A549 (cell line): ENCODE measurements at regions not wholly inside any gene's neighbourhood (a gene's known extent, or its start where the extent isn't known, plus 50 kb on each side); places are given as distances from the start of the nearest gene placed in this dataset.

Source experiments
- ATAC-seq, 2 experiments: fragments of 200-7000 bp in 1 of 2; fragments of >200 bp in 1 of 2; cut with Nextera tagmentation in 1 of 2; cut with Tn5 transposase in 1 of 2; 3 replicates each; pipeline versions ENCODE4 v1.8.0 to v1.9.1; 2018 to 2020; ENCODE audit warnings: mild to moderate bottlenecking in 1 of 2, moderate library complexity in 1 of 2
- CTCF ChIA-PET: fragments of 300-600 bp; sonication (Branson Sonifier 250); formaldehyde crosslinking; extraction: SDS; loops from one replicate; lab custom pipeline; 2021; ENCODE audit warnings: antibody characterized with exemption, inconsistent platforms; lab: Yijun Ruan, JAX
- POLR2A ChIA-PET: fragments of 350-600 bp; formaldehyde crosslinking; extraction: SDS; loops from one replicate; lab custom pipeline; 2021; ENCODE audit warnings: antibody characterized with exemption, inconsistent platforms; lab: Yijun Ruan, JAX
- DNase-seq, 2 experiments: peaks; one replicate each; pipeline versions ENCODE4 v3.0.0 to v3.0.0-alpha.2; 2011 to 2016; ENCODE audit warnings: low read depth in 1 of 2, low spot score in 1 of 2
- FAIRE-seq: peaks from 2 replicates; lab custom pipeline; 2011; peaks lifted over from hg19 to GRCh38; lab: Jason Lieb, UNC
- H3K27ac ChIP-seq, 2 experiments: fragments of >200 bp; sonication (Bioruptor Twin); formaldehyde crosslinking; 3 replicates each; pipeline ENCODE4 v1.5.1; 2016 to 2017
- H3K4me1 ChIP-seq: fragments of >200 bp; sonication (Bioruptor Twin); formaldehyde crosslinking; 3 replicates; pipeline ENCODE4 v1.6.1; 2016
- H3K4me2 ChIP-seq: fragments of >200 bp; sonication (Bioruptor Twin); formaldehyde crosslinking; 3 replicates; pipeline ENCODE4 v1.6.1; 2016
- H3K4me3 ChIP-seq: fragments of >200 bp; sonication (Bioruptor Twin); formaldehyde crosslinking; 3 replicates; pipeline ENCODE4 v1.5.1; 2016
- H3K9me3 ChIP-seq: fragments of >200 bp; sonication (Bioruptor Twin); formaldehyde crosslinking; 3 replicates; pipeline ENCODE4 v1.6.1; 2016
- ATOH8 ChIP-seq: fragments of 250-450 bp; sonication (Bioruptor Pico); IDR thresholded peaks from 2 replicates; pipeline ENCODE4 v1.5.0; 2020; ENCODE audit warnings: low read depth, mild to moderate bottlenecking, moderate library complexity
- BCL3 ChIP-seq: fragments of >200 bp; sonication (Bioruptor Twin); formaldehyde crosslinking; IDR thresholded peaks from 3 replicates; pipeline ENCODE4 v1.6.1; 2016
- CBX2 ChIP-seq: fragments of 200-600 bp; sonication (generic); IDR thresholded peaks from 2 replicates; pipeline ENCODE4 v1.6.1; 2016; ENCODE audit warnings: low read depth, mild to moderate bottlenecking, borderline replicate concordance
- CBX8 ChIP-seq: fragments of 200-600 bp; sonication (generic); IDR thresholded peaks from 2 replicates; pipeline ENCODE4 v1.6.1; 2016
- CHD2 ChIP-seq: fragments of 150-350 bp; IDR thresholded peaks from 2 replicates; pipeline ENCODE4 v1.6.1; 2014; ENCODE audit warnings: low read length; ENCODE audit not compliant: partially characterized antibody
- CHD4 ChIP-seq: fragments of 200-600 bp; sonication (generic); IDR thresholded peaks from 2 replicates; pipeline ENCODE4 v1.6.1; 2016; ENCODE audit warnings: antibody characterized with exemption, mild to moderate bottlenecking, borderline replicate concordance
- E2F6 ChIP-seq: IDR thresholded peaks from 2 replicates; pipeline ENCODE4 v1.6.1; 2012; ENCODE audit warnings: low read depth, borderline replicate concordance
- EHF ChIP-seq: fragments of 250-450 bp; sonication (Bioruptor Pico); IDR thresholded peaks from 2 replicates; pipeline ENCODE4 v1.5.0; 2020; ENCODE audit warnings: mild to moderate bottlenecking
- EP300 ChIP-seq, 2 experiments: fragments of >200 bp; sonication (Bioruptor Twin); formaldehyde crosslinking; IDR thresholded peaks; 2 replicates in 1 of 2; 3 replicates in 1 of 2; pipeline ENCODE4 v1.6.1; 2016 to 2017
- FOSB ChIP-seq: fragments of 250-450 bp; sonication (Bioruptor Pico); IDR thresholded peaks from 2 replicates; pipeline ENCODE4 v1.5.0; 2020; ENCODE audit warnings: mild to moderate bottlenecking, moderate library complexity
- FOSL2 ChIP-seq, 2 experiments: fragments of 450-650 bp in 1 of 2; fragments of >200 bp in 1 of 2; sonication (Bioruptor Twin) in 1 of 2; formaldehyde crosslinking; IDR thresholded peaks; 2 replicates each; pipeline versions ENCODE4 v1.5.0 to v1.6.1; 2016 to 2020; ENCODE audit warnings: mild to moderate bottlenecking in 1 of 2, moderate library complexity in 1 of 2
- FOXS1 ChIP-seq: fragments of 250-450 bp; sonication (Bioruptor Pico); IDR thresholded peaks from 2 replicates; pipeline ENCODE4 v1.5.0; 2020; ENCODE audit warnings: mild to moderate bottlenecking, moderate library complexity
- JUN ChIP-seq, 2 experiments: fragments of >200 bp; sonication (Bioruptor Twin); formaldehyde crosslinking; IDR thresholded peaks; 2 replicates in 1 of 2; 3 replicates in 1 of 2; pipeline ENCODE4 v1.6.1; 2016 to 2017
- MAZ ChIP-seq: fragments of 150-350 bp; IDR thresholded peaks from 2 replicates; pipeline ENCODE4 v1.6.1; 2014; ENCODE audit warnings: antibody characterized with exemption, low read depth, low read length, borderline replicate concordance
- MYC ChIP-seq: IDR thresholded peaks from 2 replicates; pipeline ENCODE4 v1.6.1; 2012; ENCODE audit warnings: mild to moderate bottlenecking, inconsistent platforms, low read length, improper control_type of control experiment, borderline replicate concordance
- NFE2L2 ChIP-seq: fragments of 150-350 bp; conservative IDR thresholded peaks from 2 replicates; pipeline ENCODE4 v1.6.1; 2014; ENCODE audit warnings: low read length
- NPAS2 ChIP-seq: fragments of 250-450 bp; sonication (Bioruptor Pico); IDR thresholded peaks from 2 replicates; pipeline ENCODE4 v1.8.0; 2022; ENCODE audit warnings: mild to moderate bottlenecking, moderate library complexity, borderline replicate concordance
- NR3C1 ChIP-seq: fragments of >200 bp; sonication (Bioruptor Twin); formaldehyde crosslinking; IDR thresholded peaks from 3 replicates; pipeline ENCODE4 v1.6.1; 2017
- RCOR1 ChIP-seq: fragments of 150-350 bp; IDR thresholded peaks from 2 replicates; pipeline ENCODE4 v1.6.1; 2014; ENCODE audit warnings: antibody characterized with exemption, low read length, low read depth
- REST ChIP-seq: fragments of 200-600 bp; sonication (generic); IDR thresholded peaks from 2 replicates; pipeline ENCODE4 v1.6.1; 2016; ENCODE audit warnings: antibody characterized with exemption, mild to moderate bottlenecking, moderate library complexity
- RNF2 ChIP-seq: fragments of 200-600 bp; sonication (generic); IDR thresholded peaks from 2 replicates; pipeline ENCODE4 v1.6.1; 2016; ENCODE audit warnings: low read depth, mild to moderate bottlenecking, antibody characterized with exemption, moderate library complexity, borderline replicate concordance
- SREBF2 ChIP-seq: fragments of 450-650 bp; IDR thresholded peaks from 2 replicates; pipeline ENCODE4 v1.6.1; 2014; ENCODE audit warnings: mild to moderate bottlenecking, moderate library complexity
- TFCP2L1 ChIP-seq: fragments of 250-450 bp; sonication (Bioruptor Pico); IDR thresholded peaks from 2 replicates; pipeline ENCODE4 v1.5.0; 2021; ENCODE audit warnings: mild to moderate bottlenecking
- USF2 ChIP-seq: fragments of 450-650 bp; IDR thresholded peaks from 2 replicates; pipeline ENCODE4 v1.6.1; 2014; ENCODE audit warnings: antibody characterized with exemption
- ZFP36 ChIP-seq: fragments of 450-650 bp; IDR thresholded peaks from 2 replicates; pipeline ENCODE4 v1.6.1; 2014; ENCODE audit warnings: borderline replicate concordance; ENCODE audit not compliant: partially characterized antibody
- ZNF302 ChIP-seq: fragments of 250-450 bp; sonication (Bioruptor Pico); IDR thresholded peaks from 2 replicates; pipeline ENCODE4 v1.9.0; 2021; ENCODE audit warnings: inconsistent platforms, mild to moderate bottlenecking, moderate library complexity
- WGBS: methylation state at CpG from one replicate; pipeline ENCODE4 v1.1.6; 2017; ENCODE audit errors: missing lambda C conversion rate; 5-methylcytosine and 5-hydroxymethylcytosine counted together

- WGBS: 29% methylated on average over 9 of the region's 9 CpGs
- CTCF ChIA-PET: interaction anchor here (0.6 to 2.0 kb wide), 2 partner anchors 13 to 49 kb away, joined by 3 to 6 read pairs; no protein-coding TSS in a partner anchor
- no peak for DNase-seq
These were observed 209.5 kb upstream of the SNX2 start for GRCh38 chr5:122565331-122565730.

GRCh38 chr5:122576256-122577016, 198.4 kb upstream of the SNX2 start:
- WGBS: 33% methylated on average over 3 of the region's 3 CpGs
- H3K9me3 ChIP-seq: no peaks in the 10 kb centered on the region
- CTCF ChIA-PET: interaction anchor here (1.1 kb wide), 1 partner anchor 9 kb away, joined by 4 read pairs; no protein-coding TSS in a partner anchor

More at GRCh38 chr5:122565331-122565730, 209.5 kb upstream of the SNX2 start:
- H3K4me1 ChIP-seq: no peaks in the 10 kb centered on the region
- ATAC-seq (no peak), FAIRE-seq (no peak)
- POLR2A ChIA-PET: no interaction called here
- no peaks in the 10 kb centered on the region for H3K9me3 ChIP-seq
- TF ChIP-seq CBX2 (no peak), NR3C1 (no peak), BCL3 (no peak), ZNF302 (CRISPR knock-in tag) (no peak), ATOH8 (CRISPR knock-in tag) (no peak), SREBF2 (no peak), MAZ (no peak), CBX8 (no peak), CHD4 (no peak), RNF2 (no peak), EHF (CRISPR knock-in tag) (no peak), E2F6 (no peak), JUN (IDR thresholded peaks at IDR 0.05) (no peak)
- no peak overlapping the region for H3K27ac ChIP-seq
- H3K4me2 ChIP-seq: no peak overlapping the region
- H3K4me3 ChIP-seq: no peak overlapping the region

GRCh38 chr5:122581629-122582028, 193.3 kb upstream of the SNX2 start:
- Histone ChIP-seq H3K9me3 (no peaks in the 10 kb centered on the region), H3K4me1 (no peaks in the 10 kb centered on the region), H3K4me2 (no peak overlapping the region), H3K27ac (no peak overlapping the region), H3K4me3 (no peak overlapping the region)
- WGBS: 41% methylated on average over 7 of the region's 7 CpGs
- ChIA-PET POLR2A (no interaction called here), CTCF (no interaction called here)
- DNase-seq (no peak), ATAC-seq (peak in 1 of 2 experiments; percentile 23; a peak in 2 of 6 replicates), FAIRE-seq (no peak)
- TF ChIP-seq CHD2 (no peak), REST (no peak), E2F6 (no peak), FOSB (CRISPR knock-in tag) (no peak), NPAS2 (CRISPR knock-in tag) (no peak), USF2 (no peak), FOXS1 (CRISPR knock-in tag) (no peak)

More at GRCh38 chr5:122576256-122577016, 198.4 kb upstream of the SNX2 start:
- no peak overlapping the region for H3K4me2 ChIP-seq
- H3K4me1 ChIP-seq: no peaks in the 10 kb centered on the region
- H3K27ac ChIP-seq: no peak overlapping the region
- ATAC-seq: no peak
- no peak overlapping the region for H3K4me3 ChIP-seq
- POLR2A ChIA-PET: no interaction called here
- DNase-seq: no peak
- FAIRE-seq: no peak
- TF ChIP-seq MYC: no peak
- TF ChIP-seq EP300 (IDR thresholded peaks at IDR 0.05): no peak
- no peak for TF ChIP-seq FOSB (CRISPR knock-in tag)
- no peak for TF ChIP-seq FOSL2 (IDR thresholded peaks at IDR 0.05)
- no peak for TF ChIP-seq FOSL2 (CRISPR knock-in tag; IDR thresholded peaks at IDR 0.05)
- TF ChIP-seq TFCP2L1 (CRISPR knock-in tag): no peak
- TF ChIP-seq RCOR1: no peak
- no peak for TF ChIP-seq ZFP36
- no peak for TF ChIP-seq USF2
- TF ChIP-seq NFE2L2: no peak
- TF ChIP-seq, all 56 proteins: peak for 0
